Ascending aorta (tissue), 2 donors: ENCODE measurements at regions not wholly inside any gene's neighbourhood (a gene's known extent, or its start where the extent isn't known, plus 50 kb on each side); places are given as distances from the start of the nearest gene placed in this dataset.

ENCODE experiments used
- DNase-seq, 2 donors: peaks; one replicate each; pipeline ENCODE4 v3.0.0-alpha.2; 2019; ENCODE audit warnings: low spot score in 2 of 2
- H3K27ac ChIP-seq, 2 donors: fragments of 200-600 bp; sonication (generic); one replicate each; pipeline ENCODE4 v1.5.1; 2016 to 2017; ENCODE audit warnings: mild to moderate bottlenecking in 1 of 2
- H3K27me3 ChIP-seq: fragments of 200-600 bp; sonication (generic); one replicate; pipeline ENCODE4 v1.5.1; 2017
- H3K36me3 ChIP-seq, 2 donors: fragments of 200-600 bp; sonication (generic); one replicate each; pipeline ENCODE4 v1.5.1; 2016
- H3K4me1 ChIP-seq, 2 donors: fragments of 200-600 bp; sonication (generic); one replicate each; pipeline ENCODE4 v1.5.1; 2016 to 2017; ENCODE audit warnings: mild to moderate bottlenecking in 1 of 2
- H3K4me3 ChIP-seq, 2 donors: fragments of 200-600 bp; sonication (generic); one replicate each; pipeline ENCODE4 v1.5.1; 2016 to 2017; ENCODE audit warnings: mild to moderate bottlenecking in 1 of 2
- H3K9me3 ChIP-seq, 2 donors: fragments of 200-600 bp; sonication (generic); one replicate each; pipeline ENCODE4 v1.5.1; 2016
- intact Hi-C: fragments of 100-400 bp; cut with DNase I; formaldehyde crosslinking; loops from one replicate; pipeline ENCODE4 v1.15.1; 2023
- TF ChIP-seq, protein P1 (sequence below), 3 experiments: fragments of 200-600 bp in 2 of 3; fragments of 450-650 bp in 1 of 3; sonication (generic) in 2 of 3; IDR thresholded peaks; one replicate each; pipeline ENCODE4 v1.5.1; 2016 to 2019; ENCODE audit warnings: antibody characterized with exemption in 3 of 3, mild to moderate bottlenecking in 1 of 3, moderate library complexity in 1 of 3

- no peak for DNase-seq
- Histone ChIP-seq H3K27me3 (no peaks in the 10 kb centered on the region), H3K4me1 (no peaks in the 10 kb centered on the region), H3K36me3 (no peaks in the 10 kb centered on the region), H3K9me3 (no peaks in the 10 kb centered on the region), H3K4me3 (no peak overlapping the region), H3K27ac (no peak overlapping the region)
- intact Hi-C loops = no loop called here
- TF ChIP-seq, protein P1, sequence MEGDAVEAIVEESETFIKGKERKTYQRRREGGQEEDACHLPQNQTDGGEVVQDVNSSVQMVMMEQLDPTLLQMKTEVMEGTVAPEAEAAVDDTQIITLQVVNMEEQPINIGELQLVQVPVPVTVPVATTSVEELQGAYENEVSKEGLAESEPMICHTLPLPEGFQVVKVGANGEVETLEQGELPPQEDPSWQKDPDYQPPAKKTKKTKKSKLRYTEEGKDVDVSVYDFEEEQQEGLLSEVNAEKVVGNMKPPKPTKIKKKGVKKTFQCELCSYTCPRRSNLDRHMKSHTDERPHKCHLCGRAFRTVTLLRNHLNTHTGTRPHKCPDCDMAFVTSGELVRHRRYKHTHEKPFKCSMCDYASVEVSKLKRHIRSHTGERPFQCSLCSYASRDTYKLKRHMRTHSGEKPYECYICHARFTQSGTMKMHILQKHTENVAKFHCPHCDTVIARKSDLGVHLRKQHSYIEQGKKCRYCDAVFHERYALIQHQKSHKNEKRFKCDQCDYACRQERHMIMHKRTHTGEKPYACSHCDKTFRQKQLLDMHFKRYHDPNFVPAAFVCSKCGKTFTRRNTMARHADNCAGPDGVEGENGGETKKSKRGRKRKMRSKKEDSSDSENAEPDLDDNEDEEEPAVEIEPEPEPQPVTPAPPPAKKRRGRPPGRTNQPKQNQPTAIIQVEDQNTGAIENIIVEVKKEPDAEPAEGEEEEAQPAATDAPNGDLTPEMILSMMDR (IDR thresholded peaks at IDR 0.05) = no peak
Observed at GRCh38 chr5:164735334-164735733, 1229.9 kb downstream of the MAT2B start.

GRCh38 chr5:164741376-164741775 lies 1236.0 kb downstream of the MAT2B start:
- TF ChIP-seq, protein P1 (IDR thresholded peaks at IDR 0.05) = no peak
- no peak for DNase-seq
- intact Hi-C loops = no loop called here
- H3K9me3 ChIP-seq = no peaks in the 10 kb centered on the region
- H3K36me3 ChIP-seq = no peaks in the 10 kb centered on the region
- no peaks in the 10 kb centered on the region for H3K27me3 ChIP-seq
- H3K27ac ChIP-seq = no peak overlapping the region
- no peak overlapping the region for H3K4me3 ChIP-seq
- no peaks in the 10 kb centered on the region for H3K4me1 ChIP-seq

GRCh38 chr5:164742025-164742424 lies 1236.6 kb downstream of the MAT2B start:
- Histone ChIP-seq H3K36me3 (no peaks in the 10 kb centered on the region), H3K27me3 (no peaks in the 10 kb centered on the region), H3K9me3 (no peaks in the 10 kb centered on the region), H3K27ac (no peak overlapping the region), H3K4me1 (no peaks in the 10 kb centered on the region), H3K4me3 (no peak overlapping the region)
- intact Hi-C loops = no loop called here
- no peak for DNase-seq
- TF ChIP-seq, protein P1 (IDR thresholded peaks at IDR 0.05) = no peak

GRCh38 chr5:164746723-164747122 lies 1241.3 kb downstream of the MAT2B start:
- no peaks in the 10 kb centered on the region for H3K9me3 ChIP-seq
- no peaks in the 10 kb centered on the region for H3K27me3 ChIP-seq
- H3K36me3 ChIP-seq = no peaks in the 10 kb centered on the region
- intact Hi-C loops = no loop called here
- no peak overlapping the region for H3K4me3 ChIP-seq
- no peak for DNase-seq
- TF ChIP-seq, protein P1 (IDR thresholded peaks at IDR 0.05) = no peak
- no peak overlapping the region for H3K27ac ChIP-seq
- H3K4me1 ChIP-seq = no peaks in the 10 kb centered on the region

DNA sequence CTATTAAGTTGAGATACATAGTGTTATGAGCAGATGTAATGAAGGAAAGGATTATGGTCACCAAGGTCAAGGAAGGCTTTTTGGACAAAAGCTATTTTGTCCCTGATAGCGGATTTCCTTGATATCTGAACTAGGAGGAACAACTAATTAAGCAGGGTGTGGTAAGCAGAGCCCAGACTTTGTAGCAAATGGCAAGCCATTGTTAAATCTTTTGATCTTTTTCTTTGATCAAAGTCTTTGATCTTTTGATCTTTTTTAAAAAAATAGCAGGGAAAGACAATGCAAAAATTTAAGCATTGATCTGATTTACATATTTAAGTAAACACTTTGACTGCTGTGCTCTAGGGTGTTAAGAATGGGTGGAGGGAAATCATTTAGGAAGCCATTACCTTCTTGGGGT lies 1242.0 kb downstream of the MAT2B start:
- Histone ChIP-seq H3K4me1 (no peaks in the 10 kb centered on the region), H3K36me3 (no peaks in the 10 kb centered on the region), H3K27ac (no peak overlapping the region), H3K9me3 (no peaks in the 10 kb centered on the region), H3K4me3 (no peak overlapping the region), H3K27me3 (no peaks in the 10 kb centered on the region)
- DNase-seq = no peak
- intact Hi-C loops = no loop called here
- TF ChIP-seq, protein P1 (IDR thresholded peaks at IDR 0.05) = no peak

DNA sequence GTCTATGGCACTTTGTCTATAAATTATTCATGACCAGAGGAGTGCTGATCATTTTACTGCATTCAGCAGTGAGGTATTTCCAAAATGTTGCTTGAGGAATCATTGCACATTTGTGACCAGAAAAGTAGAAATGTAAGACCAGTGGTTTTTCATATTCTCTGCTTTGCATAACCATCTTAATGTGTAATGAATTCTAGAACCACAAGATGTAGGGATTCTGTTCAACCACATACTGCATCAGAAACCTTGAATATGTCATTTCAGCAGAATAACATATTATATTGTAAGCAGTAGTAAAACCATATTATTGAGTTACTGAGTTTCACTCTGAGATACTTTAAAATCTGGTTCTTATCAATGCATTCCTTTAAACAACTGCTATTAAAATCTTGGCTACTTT lies 1243.4 kb downstream of the MAT2B start:
- intact Hi-C loops = no loop called here
- DNase-seq = no peak
- Histone ChIP-seq H3K9me3 (no peaks in the 10 kb centered on the region), H3K27ac (no peak overlapping the region), H3K36me3 (no peaks in the 10 kb centered on the region), H3K4me3 (no peak overlapping the region), H3K27me3 (no peaks in the 10 kb centered on the region), H3K4me1 (no peaks in the 10 kb centered on the region)
- TF ChIP-seq, protein P1 (IDR thresholded peaks at IDR 0.05) = no peak
